H1 (cell line): ENCODE measurements at regions not wholly inside any gene's neighbourhood (a gene's known extent, or its start where the extent isn't known, plus 50 kb on each side); places are given as distances from the start of the nearest gene placed in this dataset.

Experiments used
- ASH2L ChIP-seq: fragments of 200-600, 300-600 bp; sonication (generic); IDR thresholded peaks from one replicate; pipeline ENCODE4 v1.7.1; 2017; ENCODE audit warnings: low read length
- CHD2 ChIP-seq: IDR thresholded peaks from 2 replicates; pipeline ENCODE4 v1.6.1; 2012; ENCODE audit warnings: low read length, improper control_type of control experiment
- CHD7 ChIP-seq: fragments of 300-600 bp; sonication (generic); IDR thresholded peaks from 2 replicates; pipeline ENCODE4 v1.7.1; 2012; ENCODE audit warnings: low read length, moderate library complexity, mild to moderate bottlenecking, inconsistent platforms; ENCODE audit not compliant: insufficient replicate concordance
- CTBP2 ChIP-seq: IDR thresholded peaks from 2 replicates; pipeline ENCODE4 v1.7.0; 2011; ENCODE audit warnings: borderline replicate concordance, mild to moderate bottlenecking, moderate library complexity, mixed read lengths, low read length; ENCODE audit not compliant: insufficient read depth, insufficient read length
- EGR1 ChIP-seq: IDR thresholded peaks from 2 replicates; pipeline ENCODE4 v1.6.1; 2011; ENCODE audit warnings: low read depth, low read length, borderline replicate concordance
- FOSL1 ChIP-seq: IDR thresholded peaks from 2 replicates; pipeline ENCODE4 v1.6.1; 2011; ENCODE audit warnings: mild to moderate bottlenecking, low read depth, low read length, moderate library complexity; ENCODE audit not compliant: insufficient read depth
- JUN ChIP-seq: IDR thresholded peaks from 2 replicates; pipeline ENCODE4 v1.6.1; 2011; ENCODE audit warnings: low read depth, mild to moderate bottlenecking, improper control_type of control experiment, low read length
- KDM1A ChIP-seq: fragments of 200-600, 300-600 bp; sonication (generic); IDR thresholded peaks from 2 replicates; pipeline ENCODE4 v1.7.1; 2016; ENCODE audit warnings: mild to moderate bottlenecking, low read length, borderline replicate concordance
- KDM4A ChIP-seq: IDR thresholded peaks from one replicate; pipeline ENCODE4 v1.7.1; 2012; ENCODE audit warnings: low read depth, mild to moderate bottlenecking, moderate library complexity, low read length, inconsistent platforms; ENCODE audit not compliant: severe bottlenecking
- RXRA ChIP-seq: IDR thresholded peaks from 2 replicates; pipeline ENCODE4 v1.6.1; 2011; ENCODE audit warnings: low read depth, mild to moderate bottlenecking, low read length, moderate library complexity; ENCODE audit not compliant: insufficient read depth
- SAP30 ChIP-seq: fragments of 300-600 bp; sonication (generic); IDR thresholded peaks from 2 replicates; pipeline ENCODE4 v1.7.1; 2012; ENCODE audit warnings: low read length, moderate library complexity, mild to moderate bottlenecking, inconsistent platforms; ENCODE audit not compliant: insufficient read depth, insufficient replicate concordance
- SP2 ChIP-seq: IDR thresholded peaks from 2 replicates; pipeline ENCODE4 v1.6.1; 2012; ENCODE audit warnings: mild to moderate bottlenecking, low read length, inconsistent platforms

- TF ChIP-seq CHD7 (no peak), CTBP2 (no peak), EGR1 (no peak), CHD2 (no peak), RXRA (no peak), SP2 (no peak), ASH2L (no peak), FOSL1 (no peak), SAP30 (no peak), KDM1A (no peak), KDM4A (no peak), JUN (no peak)
These were observed 974.6 kb downstream of the UQCRFS1 start (continued) for GRCh38 chr19:28238270-28238820.
